T-helper 22 cell (primary cell): ENCODE measurements at regions not wholly inside any gene's neighbourhood (a gene's known extent, or its start where the extent isn't known, plus 50 kb on each side); places are given as distances from the start of the nearest gene placed in this dataset.
"Not testable (repeated sequence)": the region's sequence is repeated elsewhere in the genome, so short reads cannot be mapped to it uniquely, and the experiment has no call there.

Source experiments
- DNase-seq: peaks from one replicate; pipeline ENCODE4 v3.0.0-alpha.2; 2020; ENCODE audit warnings: low read depth

GRCh38 chr22:47400131-47400530, 637.7 kb downstream of the TBC1D22A start:
- not testable (repeated sequence) for DNase-seq

GRCh38 chr22:47398921-47399790, 636.7 kb downstream of the TBC1D22A start:
- DNase-seq = no peak

GRCh38 chr22:47398491-47398890, 636.0 kb downstream of the TBC1D22A start:
- no peak for DNase-seq

GRCh38 chr22:47397673-47398072, 635.2 kb downstream of the TBC1D22A start:
- DNase-seq = no peak

- no peak for DNase-seq
Observed at GRCh38 chr22:47396515-47396914, 634.1 kb downstream of the TBC1D22A start.

- no peak for DNase-seq
Observed at GRCh38 chr22:47396105-47396504, 633.7 kb downstream of the TBC1D22A start.

GRCh38 chr22:47395481-47395880, 633.0 kb downstream of the TBC1D22A start:
- no peak for DNase-seq

GRCh38 chr22:47394504-47395440, 632.3 kb downstream of the TBC1D22A start:
- DNase-seq = no peak

- no peak for DNase-seq
Observed at GRCh38 chr22:47393191-47393590, 630.7 kb downstream of the TBC1D22A start.

- no peak for DNase-seq
Observed at GRCh38 chr22:47392729-47393128, 630.3 kb downstream of the TBC1D22A start.

- DNase-seq = no peak
Observed at GRCh38 chr22:47392054-47392347, 629.6 kb downstream of the TBC1D22A start.

- no peak for DNase-seq
Observed at GRCh38 chr22:47391169-47392053, 629.0 kb downstream of the TBC1D22A start.

GRCh38 chr22:47390026-47390970, 627.8 kb downstream of the TBC1D22A start:
- no peak for DNase-seq

- DNase-seq = no peak
Observed at GRCh38 chr22:47389201-47389600, 626.8 kb downstream of the TBC1D22A start.

GRCh38 chr22:47388778-47389177, 626.3 kb downstream of the TBC1D22A start:
- DNase-seq = no peak

- DNase-seq = no peak
Observed at GRCh38 chr22:47388331-47388730, 625.9 kb downstream of the TBC1D22A start.

GRCh38 chr22:47386812-47387510, 624.5 kb downstream of the TBC1D22A start:
- no peak for DNase-seq

- DNase-seq = no peak
Observed at GRCh38 chr22:47384977-47385376, 622.5 kb downstream of the TBC1D22A start.

GRCh38 chr22:47382164-47382890, 619.9 kb downstream of the TBC1D22A start:
- DNase-seq = no peak

GRCh38 chr22:47381240-47381639, 618.8 kb downstream of the TBC1D22A start:
- DNase-seq = no peak
